Brain pericyte (primary cell): ENCODE measurements at regions not wholly inside any gene's neighbourhood (a gene's known extent, or its start where the extent isn't known, plus 50 kb on each side); places are given as distances from the start of the nearest gene placed in this dataset.

Experiments used
- DNase-seq: peaks from one replicate; pipeline ENCODE4 v3.0.0-alpha.2; 2012; ENCODE audit warnings: low read depth, low spot score

DNA sequence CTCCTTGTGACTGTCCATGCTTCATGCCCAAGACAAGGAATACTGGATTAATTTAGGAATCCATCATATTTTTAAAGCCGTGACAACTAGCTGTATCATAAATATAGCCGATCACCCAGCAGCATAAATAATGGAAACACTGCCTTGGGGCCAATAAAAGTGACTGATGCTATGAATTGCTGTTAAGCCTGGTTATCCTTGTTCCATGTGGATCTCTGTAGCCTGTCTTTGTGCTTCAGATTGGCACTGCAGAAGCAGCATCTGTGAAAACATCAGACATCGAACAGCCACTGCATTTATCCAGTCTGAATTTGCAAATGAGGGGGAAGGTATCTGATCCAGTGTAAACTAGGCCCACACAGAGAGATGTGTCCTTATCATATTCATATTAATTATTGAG, 1181.8 kb downstream of the SORCS1 start:
- no peak for DNase-seq

DNA sequence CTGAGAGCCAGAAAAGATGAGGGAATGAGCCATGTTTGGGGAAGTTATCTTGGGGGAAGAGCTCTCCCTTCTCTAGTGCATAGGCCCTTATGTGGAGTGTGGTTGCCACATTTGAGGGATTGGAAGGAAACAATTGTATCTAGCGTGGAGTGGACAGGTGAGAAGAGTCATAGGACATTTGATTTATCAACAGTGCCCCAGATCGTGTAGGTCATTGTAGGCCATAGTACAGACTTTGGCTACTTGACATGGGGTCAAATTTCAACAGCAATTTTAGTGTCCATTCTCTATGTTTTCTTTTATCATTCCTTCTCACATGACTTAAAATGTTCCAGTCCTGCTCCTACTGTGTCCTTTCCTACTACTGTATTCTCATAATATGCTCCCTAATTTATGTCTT, 1182.8 kb downstream of the SORCS1 start:
- DNase-seq = no peak

DNA sequence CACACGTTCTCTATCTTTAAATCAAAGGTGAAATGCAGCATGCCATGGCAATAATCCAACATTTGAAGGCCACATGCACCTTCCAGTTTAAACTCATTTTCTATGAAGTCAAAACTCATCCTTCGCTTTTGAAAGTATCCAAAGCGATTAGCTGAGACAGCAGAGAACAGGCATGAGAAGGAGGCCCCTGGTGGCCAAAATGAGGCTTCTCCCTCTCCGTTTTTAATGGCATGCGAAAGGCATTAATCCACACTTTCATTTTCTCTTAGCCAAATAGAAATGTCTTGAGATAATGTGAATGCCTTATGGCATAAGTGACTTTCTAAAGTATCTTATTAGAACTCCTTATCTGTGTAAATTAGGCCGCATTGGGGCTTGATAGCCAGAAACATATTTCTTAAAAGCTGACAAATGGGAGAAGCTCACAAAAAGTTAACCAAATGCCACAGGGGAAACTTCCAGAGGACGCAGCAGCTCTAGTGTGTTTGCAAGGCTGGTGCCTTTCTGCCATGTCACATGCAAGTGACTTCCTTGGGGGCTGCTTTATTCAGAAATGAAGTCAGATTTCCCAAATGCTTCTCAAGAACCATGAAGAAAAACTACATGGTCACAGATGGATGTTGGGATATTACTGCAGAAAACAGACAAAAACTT, 1189.6 kb downstream of the SORCS1 start:
- DNase-seq = no peak

DNA sequence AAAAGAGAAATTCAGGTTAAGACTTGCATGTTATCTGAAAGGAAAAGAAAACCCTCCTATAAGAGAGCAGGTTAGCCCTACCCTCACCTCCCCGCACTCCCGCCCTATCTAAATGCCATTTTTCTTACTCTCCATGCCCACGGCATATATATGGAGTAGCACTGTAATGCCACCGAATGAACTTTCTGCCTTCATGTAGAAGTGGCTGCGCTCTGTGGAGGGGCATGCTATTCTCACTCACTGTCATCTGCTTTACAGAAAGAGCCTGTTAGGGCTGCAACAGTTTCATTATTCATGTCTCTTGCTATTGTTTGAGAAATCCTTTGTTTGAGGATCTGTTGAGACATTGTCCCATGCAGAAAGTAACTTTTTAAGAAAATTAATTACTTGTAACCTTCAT, 1190.6 kb downstream of the SORCS1 start:
- no peak for DNase-seq

DNA sequence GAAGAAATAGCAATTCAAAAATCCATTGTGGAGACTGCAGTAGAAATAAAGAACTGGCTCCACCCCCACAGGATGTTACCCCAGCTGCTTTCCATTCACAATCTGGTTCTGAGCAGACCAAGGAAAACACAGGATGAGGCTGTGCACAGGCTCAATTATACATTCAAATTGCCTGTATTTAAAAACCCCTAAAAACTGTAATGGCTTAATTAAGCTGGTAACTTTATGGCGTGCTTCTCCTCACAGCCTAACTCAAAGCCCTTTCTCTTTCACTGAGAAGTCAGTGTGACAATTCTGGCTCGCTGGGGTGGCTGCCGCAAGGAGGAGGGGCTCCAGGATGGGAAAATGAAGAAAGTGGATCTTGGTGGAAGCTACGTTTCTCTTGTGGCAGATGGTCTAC, 1191.1 kb downstream of the SORCS1 start:
- DNase-seq = no peak

DNA sequence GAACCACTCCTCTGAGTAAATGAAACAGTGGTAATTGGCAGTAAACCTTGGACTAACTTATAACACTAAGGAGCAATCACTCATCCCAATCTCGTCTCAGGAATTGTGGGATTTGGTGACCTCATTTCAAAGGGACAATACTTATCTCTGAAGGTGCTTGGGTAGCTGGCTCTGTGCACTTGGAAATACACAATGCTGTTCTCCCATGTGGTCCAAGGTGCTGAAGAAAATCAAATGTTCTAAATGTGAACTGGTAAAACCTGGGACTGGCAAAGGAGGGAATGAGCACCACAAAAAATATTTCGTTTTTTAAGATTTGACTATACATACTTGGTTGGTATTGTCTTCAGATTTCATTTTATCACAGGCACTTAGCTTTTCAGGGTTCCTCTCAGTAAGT, 1193.0 kb downstream of the SORCS1 start:
- no peak for DNase-seq

DNA sequence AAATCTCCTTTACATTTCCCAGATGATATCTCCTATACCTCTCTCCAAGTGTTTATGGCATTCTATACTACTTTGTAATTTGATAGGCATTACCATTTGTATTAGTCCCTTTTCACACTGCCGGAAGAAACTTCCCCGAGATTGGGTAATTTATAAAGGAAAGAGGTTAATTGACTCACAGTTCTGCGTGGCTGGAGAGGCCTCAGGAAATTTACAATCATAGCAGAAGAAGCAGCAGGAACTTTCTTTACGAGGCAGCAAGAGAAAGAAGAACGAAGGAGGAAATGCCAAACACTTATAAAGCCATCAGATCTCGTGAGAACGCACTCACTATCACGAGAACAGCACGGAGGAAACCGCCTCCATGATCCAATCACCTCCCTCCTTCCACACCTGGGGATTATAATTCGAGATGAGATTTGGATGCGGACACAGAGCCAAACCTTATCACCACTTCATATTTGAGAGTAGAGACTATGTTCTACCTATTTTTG, 1194.6 kb downstream of the SORCS1 start:
- DNase-seq = no peak

DNA sequence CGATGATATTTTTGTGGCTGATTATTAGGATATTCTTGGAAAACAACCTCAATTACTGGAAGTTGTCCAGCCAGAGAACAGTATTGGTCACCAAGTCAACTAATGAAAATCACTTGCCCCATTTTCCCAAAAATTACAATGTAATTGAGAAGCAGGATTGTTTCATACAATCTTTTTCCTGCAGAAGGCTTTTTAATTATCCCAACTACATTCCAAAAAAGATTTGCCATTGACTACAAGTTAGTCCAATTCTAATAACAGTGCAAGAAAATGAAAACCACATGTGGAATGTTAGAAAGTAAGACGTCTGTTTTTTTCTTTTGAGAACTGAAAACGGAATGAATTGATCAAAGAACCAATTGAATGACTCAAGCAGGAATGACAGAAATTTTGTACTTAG, 1195.8 kb downstream of the SORCS1 start:
- no peak for DNase-seq

DNA sequence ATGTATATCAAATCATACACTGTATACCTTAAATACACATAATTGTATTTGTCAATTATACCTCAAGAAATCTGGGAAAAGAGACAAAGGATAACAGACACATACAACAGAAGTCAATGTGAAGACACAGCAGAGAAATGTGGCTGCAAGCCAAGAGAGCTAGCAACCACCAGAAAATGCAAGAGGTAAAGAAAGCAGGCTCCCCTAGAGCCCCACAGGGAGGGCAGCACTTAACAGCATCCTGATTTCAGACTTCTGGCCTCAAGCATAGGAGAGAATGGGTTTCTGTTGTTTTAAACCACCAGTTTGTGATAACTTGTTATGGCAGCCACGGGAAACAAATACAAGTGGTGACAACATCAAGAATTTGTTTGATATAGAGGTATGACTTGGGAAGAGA, 1197.2 kb downstream of the SORCS1 start:
- no peak for DNase-seq

DNA sequence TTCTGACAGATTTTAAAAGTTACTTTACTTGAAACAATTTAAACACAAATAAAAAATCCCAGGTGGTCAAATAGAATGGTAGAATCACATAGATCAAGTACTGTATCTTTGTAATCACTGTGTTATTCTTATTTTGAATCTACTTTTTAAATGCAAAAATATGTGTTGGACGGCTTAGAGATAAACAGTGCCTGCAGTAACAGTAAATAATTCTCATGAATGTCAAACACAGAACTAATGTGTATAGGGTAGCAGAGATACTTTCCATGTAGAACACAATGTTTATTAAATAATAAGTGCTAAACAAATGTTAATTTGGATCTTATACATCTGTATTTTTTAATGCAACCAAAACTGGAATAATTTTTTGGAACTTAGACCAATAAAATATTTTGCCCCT, 1199.4 kb downstream of the SORCS1 start:
- DNase-seq = no peak

DNA sequence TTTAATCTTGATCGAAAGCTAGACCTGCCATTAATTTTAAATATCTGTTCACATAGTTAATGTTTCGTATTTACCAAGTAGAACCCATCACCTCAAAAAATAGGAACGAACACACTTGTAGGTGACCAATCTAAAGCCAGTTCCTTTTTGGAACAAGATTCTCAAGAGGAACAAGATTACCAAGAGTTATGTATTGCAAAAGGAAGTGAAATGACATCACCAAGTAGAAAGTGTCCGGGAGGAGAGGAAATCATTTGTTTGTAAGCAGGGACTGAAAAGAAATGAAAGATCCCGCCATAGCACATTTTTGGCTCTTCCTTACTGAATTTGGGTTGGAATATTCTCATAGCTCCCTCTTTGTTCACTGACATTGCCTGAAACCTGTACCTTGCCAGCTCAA, 1200.5 kb downstream of the SORCS1 start:
- DNase-seq = no peak

DNA sequence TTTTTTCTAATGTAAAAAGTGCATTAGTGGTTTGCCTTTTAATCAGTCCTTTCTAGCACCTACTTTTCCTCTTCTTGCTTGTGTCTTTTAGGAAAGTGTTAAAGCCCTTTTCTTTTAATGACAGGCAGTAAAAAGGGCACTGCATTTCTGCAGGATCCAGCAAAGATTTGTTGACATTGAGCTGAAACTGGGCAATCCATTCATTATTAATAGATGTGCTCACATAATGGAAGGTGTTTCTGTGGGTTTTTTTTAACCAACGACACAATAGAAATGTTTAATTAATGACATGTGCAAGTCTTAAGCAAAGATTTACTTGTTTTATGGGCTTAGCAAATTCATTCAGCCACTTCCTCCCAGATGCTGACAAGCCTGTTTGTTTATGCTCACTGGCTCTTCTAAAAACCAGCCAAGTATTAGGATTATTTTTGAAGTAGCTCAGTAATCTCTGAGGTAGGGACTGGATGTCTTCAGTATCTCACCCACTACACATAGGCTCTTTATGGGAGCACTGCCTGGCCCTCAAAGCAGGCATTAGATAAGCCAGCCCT, 1201.1 kb downstream of the SORCS1 start:
- no peak for DNase-seq

DNA sequence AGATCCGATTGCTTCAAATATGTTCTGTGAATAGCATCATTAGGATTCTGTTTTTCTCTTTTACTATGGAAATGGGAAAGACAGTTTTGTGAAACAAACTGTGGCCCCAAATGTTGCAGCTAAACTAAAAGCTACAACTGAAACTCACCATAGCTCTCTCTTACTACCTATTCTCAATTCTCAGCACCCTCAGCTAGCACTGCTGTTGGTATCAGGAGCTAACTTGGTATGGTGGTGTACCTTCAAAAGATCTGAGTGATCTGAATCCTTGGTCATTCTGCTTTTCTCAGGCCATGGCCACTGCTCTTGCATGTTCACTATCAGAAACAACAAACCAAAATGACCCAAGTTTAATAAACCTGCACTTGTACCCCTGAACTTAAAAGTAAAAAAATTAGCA, 1208.0 kb downstream of the SORCS1 start:
- no peak for DNase-seq

DNA sequence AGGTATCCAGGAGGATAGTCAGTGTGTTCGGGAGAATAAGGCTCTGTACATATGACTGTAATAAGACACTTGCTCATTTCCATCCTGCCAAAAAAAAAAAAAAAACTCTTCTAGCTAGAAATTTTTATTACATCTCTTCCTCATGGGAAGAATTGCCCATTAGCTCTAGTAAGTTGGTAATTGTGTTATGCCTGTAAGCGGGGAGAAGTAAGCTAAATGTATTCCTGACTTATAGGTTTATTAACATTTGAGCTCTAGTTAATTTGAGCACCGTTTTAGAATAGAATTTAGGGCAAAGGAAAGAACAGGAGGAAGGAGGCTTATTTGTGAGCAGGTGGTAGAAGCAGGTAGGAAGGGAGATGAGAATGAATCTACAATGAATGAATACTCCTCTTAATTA, 1210.6 kb downstream of the SORCS1 start:
- DNase-seq = no peak

DNA sequence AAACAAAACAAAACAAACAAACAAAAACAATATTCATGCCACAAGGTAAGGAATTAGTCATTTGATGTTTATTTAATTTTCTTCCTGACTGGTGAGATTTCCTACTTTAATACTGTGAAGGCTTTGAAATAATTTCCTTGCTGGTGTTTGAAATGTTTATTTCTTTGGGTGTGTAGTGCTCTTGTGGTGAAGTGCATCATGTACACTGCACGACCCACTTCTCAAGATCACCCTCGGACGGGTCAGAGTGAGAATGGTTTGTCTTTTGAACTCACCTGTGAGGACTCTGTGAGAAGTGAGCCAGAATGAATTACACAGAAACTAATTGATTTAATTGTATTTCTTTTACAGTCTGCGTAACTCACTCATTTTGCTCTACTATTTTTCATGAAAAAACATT, 1211.5 kb downstream of the SORCS1 start:
- no peak for DNase-seq

DNA sequence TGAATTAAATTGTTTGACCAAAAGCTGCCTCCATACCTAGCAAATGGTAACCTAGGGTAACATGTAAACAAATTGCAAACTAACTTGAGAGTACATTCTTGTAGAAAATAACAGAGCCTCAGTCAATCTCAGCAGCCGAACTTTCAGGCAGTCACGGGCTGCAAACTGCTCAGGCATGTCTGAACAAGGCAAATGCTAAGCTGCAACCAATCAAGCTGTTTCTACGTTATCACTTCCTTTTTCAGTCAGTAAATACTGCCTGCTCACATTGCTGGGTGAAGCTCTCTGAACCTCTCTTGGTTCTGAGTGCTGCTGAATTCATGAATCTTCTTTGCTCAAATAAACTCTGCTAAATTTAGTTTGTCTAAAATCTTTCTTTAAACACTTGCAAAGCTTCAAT, 1212.4 kb downstream of the SORCS1 start:
- no peak for DNase-seq

DNA sequence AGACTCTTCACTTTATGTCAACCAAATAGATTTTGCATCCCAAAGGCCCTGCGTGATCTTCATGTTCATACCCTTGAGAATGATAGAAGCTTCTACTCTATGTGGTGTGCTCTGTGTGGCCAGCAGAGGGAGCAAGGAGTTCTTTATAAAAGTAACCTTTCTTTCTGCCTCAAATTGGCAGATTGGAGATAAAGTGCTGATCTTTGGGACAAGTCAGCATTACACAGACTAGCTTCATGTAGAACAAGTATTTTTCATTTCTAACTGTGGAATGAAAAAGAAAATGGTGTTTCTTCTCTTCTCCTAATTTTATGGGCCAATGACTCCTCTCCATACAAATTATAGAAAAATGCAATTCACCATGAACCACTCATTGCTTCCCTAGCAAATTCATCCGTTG, 1214.1 kb downstream of the SORCS1 start:
- DNase-seq = no peak

DNA sequence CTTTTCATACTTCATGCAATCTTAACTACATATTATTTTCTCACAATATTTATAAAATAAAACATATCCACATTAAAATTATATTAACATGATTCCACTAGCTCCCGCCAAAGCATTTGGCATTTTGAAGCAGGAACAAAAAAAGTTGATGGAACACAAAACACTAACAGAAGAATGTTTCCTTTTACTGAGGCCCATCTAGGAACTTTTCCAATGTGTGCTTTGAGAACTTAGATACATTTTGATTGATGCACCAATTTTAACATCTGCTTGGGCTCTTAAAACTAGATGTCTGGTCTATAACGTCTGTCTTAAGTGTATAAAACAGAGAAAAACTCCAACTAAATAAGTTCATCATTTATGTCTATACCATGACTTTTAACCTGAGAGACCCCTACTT, 1214.8 kb downstream of the SORCS1 start:
- no peak for DNase-seq

DNA sequence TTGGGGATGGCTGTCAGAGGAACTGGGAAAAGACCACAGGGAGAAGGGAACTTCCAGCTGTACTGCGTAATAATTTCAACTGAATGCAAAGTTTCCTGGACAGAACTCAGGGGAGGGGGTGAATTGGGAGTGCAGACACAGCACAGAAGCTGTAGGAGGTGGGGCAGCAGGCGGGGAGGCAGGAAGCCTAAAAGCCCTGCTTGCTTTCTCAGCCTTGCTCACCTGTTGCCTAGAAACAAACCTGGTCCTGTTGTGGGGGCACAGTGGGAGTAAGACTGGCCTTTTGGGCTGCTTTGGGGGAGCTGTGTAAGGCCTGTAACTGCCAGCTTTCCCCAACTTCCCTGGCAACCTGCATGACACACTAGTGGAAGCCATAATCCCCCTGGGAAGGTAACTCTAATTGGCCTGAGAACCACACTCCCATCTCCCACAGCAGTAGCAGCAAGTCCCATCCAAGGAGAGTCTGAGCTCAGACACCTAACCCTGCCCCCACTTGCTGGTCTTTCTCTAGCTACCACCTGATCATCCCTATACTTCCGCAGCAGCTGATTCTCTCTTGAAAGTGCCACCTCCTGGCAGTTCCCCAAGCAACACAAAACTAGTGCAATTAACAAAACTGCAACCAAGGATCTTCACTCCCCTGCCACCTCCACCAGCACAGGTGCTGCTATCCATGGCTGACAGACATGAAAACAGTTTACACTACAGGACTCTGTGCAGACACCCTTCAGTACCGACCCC, 1239.3 kb downstream of the SORCS1 start:
- DNase-seq = no peak

DNA sequence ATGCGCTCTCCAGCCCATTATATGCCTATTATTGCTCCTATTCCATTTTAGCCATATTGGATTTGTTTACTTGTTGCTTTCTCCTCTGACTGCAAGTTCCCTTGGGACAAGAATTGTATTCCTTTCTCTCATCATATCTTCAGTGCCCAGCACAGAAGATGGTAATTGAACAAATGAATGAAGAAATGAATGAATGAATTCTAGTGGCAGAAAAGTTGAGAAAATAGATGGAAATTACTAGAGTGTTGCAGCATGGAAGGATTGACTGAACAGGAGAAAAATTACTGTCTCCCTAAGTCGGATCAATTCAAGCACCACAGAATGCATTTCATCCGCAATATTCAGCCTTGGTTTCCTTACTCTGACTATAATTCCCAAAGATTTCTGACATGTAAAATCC, 1243.2 kb downstream of the SORCS1 start:
- DNase-seq = no peak

DNA sequence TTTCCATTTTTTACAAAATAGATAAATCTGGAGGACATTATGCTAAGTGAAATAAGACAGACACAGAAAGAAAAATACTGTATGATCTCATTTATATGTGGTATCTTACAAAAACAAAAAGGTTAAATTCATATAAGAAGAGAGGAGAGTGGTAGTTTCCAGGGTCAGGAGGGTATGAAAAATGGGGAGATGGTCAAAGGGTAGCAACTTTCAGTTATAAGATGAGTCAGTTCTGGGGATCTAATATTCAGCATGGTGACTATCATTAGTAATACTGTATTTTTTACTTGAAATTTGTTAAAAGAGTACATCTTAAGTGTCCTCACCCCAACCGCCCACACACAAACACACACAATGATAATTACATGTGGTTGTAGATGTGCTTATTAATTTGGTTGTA, 1250.1 kb downstream of the SORCS1 start:
- DNase-seq = no peak

DNA sequence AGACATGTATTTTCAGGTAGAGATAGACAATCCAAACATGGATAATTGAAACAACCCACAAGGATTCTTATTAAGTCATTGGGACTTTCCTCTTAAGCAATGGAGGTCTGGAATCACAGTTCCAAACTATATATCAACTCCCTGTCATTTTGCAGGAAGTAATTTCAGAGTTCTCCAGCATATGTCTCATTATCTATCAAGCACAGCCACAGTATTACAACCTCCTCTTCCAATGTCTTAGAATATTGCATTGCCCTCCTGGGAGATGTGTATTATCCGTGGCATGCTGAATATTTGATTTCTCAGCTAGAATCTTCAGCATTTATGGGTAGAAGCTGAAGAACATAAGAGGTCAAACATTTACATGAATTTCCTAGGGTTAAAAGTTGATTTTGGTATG, 1255.8 kb downstream of the SORCS1 start:
- no peak for DNase-seq

DNA sequence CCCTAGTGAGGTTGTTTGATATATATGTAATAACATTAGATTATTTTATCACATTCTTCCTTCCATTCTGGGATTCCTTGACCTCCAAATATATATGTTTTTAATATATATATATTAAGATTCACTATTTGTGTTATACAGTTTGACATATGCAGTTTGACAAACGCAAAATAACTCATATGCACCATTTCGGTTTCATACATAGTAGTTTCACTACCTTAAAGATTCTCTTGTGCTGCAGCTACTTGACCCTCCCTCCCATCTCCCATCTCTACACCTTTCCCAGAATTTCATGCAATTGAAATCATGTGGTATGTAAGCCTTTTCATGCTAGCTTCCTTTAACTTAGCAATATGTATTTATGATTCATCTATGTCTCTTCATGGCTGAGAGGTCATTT, 1244.4 kb downstream of the SORCS3 start:
- no peak for DNase-seq
